ENCODE measurements at regions not wholly inside any gene's neighbourhood (a gene's known extent, or its start where the extent isn't known, plus 50 kb on each side); places are given as distances from the start of the nearest gene placed in this dataset.
"Not testable (repeated sequence)": the region's sequence is repeated elsewhere in the genome, so short reads cannot be mapped to it uniquely, and the experiment has no call there.

DNA sequence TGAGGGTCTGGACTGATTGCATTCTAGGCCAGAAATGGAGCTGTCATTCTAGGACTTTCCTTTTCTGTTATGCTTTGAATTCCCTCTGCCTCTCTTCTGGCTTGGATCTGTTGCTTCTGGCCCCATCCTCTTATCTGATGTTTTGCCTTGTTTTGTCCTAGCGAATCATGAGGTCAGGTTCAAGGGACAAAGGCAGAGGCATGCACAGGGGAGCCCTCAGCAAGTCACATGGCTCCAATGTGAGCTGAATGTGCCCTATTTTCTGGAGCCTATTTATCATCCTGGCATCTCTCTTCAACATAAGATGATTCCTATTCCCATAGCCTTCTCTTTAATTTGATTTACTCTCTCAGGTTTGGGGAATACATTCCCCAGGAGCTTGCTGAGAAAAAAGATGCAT lies 284.6 kb downstream of the SRGAP2C start:
- not testable (repeated sequence) for TF ChIP-seq CTCF, EP300, POLR2AphosphoS5 (IDR thresholded peaks at IDR 0.05)

Measured in sigmoid colon (tissue), 4 donors.